Adrenal gland (tissue), 5 donors: ENCODE measurements at regions not wholly inside any gene's neighbourhood (a gene's known extent, or its start where the extent isn't known, plus 50 kb on each side); places are given as distances from the start of the nearest gene placed in this dataset.
"Not testable (repeated sequence)": the region's sequence is repeated elsewhere in the genome, so short reads cannot be mapped to it uniquely, and the experiment has no call there.

Experiments
- POLR2A ChIP-seq, 2 donors: fragments of 450-650 bp; IDR thresholded peaks; one replicate each; pipeline ENCODE4 v1.6.1; 2017; ENCODE audit warnings: antibody characterized with exemption in 2 of 2, mild to moderate bottlenecking in 2 of 2, moderate library complexity in 1 of 2
- TF ChIP-seq, protein P1 (sequence below), 6 experiments: fragments of 450-650 bp in 4 of 6; fragments of 200-600 bp in 2 of 6; sonication (generic) in 1 of 6; IDR thresholded peaks; 1 replicate in 5 of 6; 2 replicates in 1 of 6; pipeline versions ENCODE4 v1.5.1 to v1.8.0; 2016 to 2021; ENCODE audit warnings: antibody characterized with exemption in 6 of 6, mild to moderate bottlenecking in 2 of 6, moderate library complexity in 1 of 6
- donor health status: DM: no; HTN: no; CAD: no.

DNA sequence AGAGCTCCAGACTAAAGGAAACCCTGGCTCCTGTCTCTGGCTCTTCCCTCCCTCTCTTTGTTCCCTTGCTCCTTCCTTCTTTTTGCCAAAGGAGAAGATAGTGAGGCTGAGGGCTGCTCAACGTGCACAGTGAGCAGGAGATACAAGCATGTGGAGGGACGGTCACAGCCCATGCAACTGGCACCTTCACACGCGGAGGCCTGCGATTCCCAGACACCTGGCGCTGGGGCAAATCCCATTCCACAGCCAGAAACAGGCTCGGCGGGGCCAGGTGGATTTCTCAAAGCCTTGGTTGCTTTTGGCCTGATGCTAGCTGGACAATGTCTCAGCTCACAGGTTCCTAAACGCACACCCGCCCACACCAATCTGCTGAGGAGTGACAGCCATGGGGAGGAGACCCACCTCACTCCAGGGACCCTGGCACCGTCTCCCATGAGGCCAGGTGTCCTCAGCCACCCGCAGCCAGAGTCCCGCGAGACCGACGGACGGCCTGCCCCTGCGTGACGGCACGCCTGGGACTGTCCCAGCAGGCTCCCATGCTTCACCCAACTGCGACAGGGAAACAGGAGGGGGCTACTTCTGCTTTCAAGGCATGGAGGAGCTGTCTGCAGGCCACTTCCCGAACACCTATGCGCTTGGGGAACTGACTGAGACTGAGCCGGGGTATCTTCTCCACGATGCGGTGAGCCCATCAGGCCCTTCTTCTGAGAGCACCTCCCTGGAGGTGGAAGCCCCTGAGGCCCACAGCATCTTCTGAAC is 56.2 kb upstream of the SPN start:
- TF ChIP-seq POLR2A (IDR thresholded peaks at IDR 0.05): not testable (repeated sequence)
- TF ChIP-seq, protein P1, sequence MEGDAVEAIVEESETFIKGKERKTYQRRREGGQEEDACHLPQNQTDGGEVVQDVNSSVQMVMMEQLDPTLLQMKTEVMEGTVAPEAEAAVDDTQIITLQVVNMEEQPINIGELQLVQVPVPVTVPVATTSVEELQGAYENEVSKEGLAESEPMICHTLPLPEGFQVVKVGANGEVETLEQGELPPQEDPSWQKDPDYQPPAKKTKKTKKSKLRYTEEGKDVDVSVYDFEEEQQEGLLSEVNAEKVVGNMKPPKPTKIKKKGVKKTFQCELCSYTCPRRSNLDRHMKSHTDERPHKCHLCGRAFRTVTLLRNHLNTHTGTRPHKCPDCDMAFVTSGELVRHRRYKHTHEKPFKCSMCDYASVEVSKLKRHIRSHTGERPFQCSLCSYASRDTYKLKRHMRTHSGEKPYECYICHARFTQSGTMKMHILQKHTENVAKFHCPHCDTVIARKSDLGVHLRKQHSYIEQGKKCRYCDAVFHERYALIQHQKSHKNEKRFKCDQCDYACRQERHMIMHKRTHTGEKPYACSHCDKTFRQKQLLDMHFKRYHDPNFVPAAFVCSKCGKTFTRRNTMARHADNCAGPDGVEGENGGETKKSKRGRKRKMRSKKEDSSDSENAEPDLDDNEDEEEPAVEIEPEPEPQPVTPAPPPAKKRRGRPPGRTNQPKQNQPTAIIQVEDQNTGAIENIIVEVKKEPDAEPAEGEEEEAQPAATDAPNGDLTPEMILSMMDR (IDR thresholded peaks at IDR 0.05): not testable (repeated sequence)
